ENCODE measurements at regions not wholly inside any gene's neighbourhood (a gene's known extent, or its start where the extent isn't known, plus 50 kb on each side); places are given as distances from the start of the nearest gene placed in this dataset.

DNA sequence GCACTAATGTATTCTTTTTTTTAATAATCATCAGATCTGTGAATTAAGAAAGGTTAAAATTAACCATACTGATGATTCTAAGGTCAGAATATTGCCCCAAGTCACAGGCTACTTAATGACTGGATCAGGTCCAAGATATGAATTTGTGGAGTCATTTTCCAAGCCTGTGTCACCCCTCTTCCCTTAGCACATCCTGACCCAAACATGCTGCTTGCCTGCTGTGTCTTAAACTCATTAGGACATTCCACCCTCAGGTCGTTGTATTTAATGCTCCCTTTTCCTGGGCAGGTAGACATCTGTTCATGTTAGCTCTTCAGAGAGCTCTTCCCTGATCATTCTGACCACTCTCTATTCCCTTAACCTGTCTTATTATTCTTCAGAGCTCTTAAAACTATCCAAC lies 463.5 kb upstream of the PDE3A start:
- Histone ChIP-seq H3K4me1 (no peaks in the 10 kb centered on the region), H3K4me3 (no peak overlapping the region), H3K27ac (no peak overlapping the region), H3K36me3 (no peaks in the 10 kb centered on the region), H3K9me3 (no peaks in the 10 kb centered on the region), H3K27me3 (no peaks in the 10 kb centered on the region)
- no peak for DNase-seq
- no peak for TF ChIP-seq POLR2A (IDR thresholded peaks at IDR 0.05)
- TF ChIP-seq, protein P1, sequence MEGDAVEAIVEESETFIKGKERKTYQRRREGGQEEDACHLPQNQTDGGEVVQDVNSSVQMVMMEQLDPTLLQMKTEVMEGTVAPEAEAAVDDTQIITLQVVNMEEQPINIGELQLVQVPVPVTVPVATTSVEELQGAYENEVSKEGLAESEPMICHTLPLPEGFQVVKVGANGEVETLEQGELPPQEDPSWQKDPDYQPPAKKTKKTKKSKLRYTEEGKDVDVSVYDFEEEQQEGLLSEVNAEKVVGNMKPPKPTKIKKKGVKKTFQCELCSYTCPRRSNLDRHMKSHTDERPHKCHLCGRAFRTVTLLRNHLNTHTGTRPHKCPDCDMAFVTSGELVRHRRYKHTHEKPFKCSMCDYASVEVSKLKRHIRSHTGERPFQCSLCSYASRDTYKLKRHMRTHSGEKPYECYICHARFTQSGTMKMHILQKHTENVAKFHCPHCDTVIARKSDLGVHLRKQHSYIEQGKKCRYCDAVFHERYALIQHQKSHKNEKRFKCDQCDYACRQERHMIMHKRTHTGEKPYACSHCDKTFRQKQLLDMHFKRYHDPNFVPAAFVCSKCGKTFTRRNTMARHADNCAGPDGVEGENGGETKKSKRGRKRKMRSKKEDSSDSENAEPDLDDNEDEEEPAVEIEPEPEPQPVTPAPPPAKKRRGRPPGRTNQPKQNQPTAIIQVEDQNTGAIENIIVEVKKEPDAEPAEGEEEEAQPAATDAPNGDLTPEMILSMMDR (IDR thresholded peaks at IDR 0.05): no peak

DNA sequence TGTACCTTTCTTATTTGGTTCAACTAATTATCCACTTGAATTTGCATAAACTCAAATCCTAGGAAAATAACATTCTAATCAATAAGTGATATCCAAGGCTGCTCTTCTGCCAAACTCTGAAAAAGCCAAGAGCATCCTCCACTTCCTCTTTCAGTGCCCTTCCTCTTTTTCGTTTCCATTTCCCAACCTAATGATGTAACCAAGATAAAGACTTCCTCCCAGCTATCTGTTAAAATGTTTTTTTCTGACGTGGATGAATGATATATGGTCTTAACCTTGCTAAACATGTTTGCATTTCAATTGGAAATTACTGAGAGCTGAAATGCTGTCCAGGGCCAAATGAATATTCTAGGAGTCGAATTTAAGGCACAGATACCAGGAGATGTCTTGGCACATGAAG lies 459.5 kb upstream of the PDE3A start:
- no peak overlapping the region for H3K27ac ChIP-seq
- TF ChIP-seq, protein P1 (IDR thresholded peaks at IDR 0.05): no peak
- no peak for TF ChIP-seq POLR2A (IDR thresholded peaks at IDR 0.05)
- no peaks in the 10 kb centered on the region for H3K9me3 ChIP-seq

DNA sequence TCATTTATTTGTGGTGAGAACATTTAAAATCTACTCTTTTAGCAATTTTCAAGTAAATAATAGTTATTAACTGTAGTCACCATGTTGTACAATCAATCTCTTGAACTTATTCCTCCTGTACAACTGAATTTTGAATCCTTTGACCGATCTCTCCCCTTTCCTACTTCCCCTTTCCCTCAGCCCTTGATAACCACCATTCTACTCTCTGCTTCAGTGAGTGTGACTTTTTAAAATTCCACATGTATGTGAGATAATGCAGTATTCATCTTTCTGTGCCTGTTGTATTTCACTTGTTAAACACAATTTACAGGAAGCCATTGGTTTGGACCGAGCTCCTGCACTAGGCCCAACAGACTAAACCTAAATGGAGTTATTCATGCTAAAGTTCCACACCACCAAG lies 458.9 kb upstream of the PDE3A start:
- Histone ChIP-seq H3K27ac (no peak overlapping the region), H3K4me3 (no peak overlapping the region), H3K4me1 (no peaks in the 10 kb centered on the region), H3K9me3 (no peaks in the 10 kb centered on the region), H3K36me3 (no peaks in the 10 kb centered on the region), H3K27me3 (no peaks in the 10 kb centered on the region)
- no peak for TF ChIP-seq POLR2A (IDR thresholded peaks at IDR 0.05)
- TF ChIP-seq, protein P1 (IDR thresholded peaks at IDR 0.05): no peak
- DNase-seq: no peak

More for the DNA sequence above, 459.5 kb upstream of the PDE3A start:
- H3K4me3 ChIP-seq: no peak overlapping the region
- no peak for DNase-seq
- H3K27me3 ChIP-seq: no peaks in the 10 kb centered on the region
- no peaks in the 10 kb centered on the region for H3K36me3 ChIP-seq
- H3K4me1 ChIP-seq: no peaks in the 10 kb centered on the region

DNA sequence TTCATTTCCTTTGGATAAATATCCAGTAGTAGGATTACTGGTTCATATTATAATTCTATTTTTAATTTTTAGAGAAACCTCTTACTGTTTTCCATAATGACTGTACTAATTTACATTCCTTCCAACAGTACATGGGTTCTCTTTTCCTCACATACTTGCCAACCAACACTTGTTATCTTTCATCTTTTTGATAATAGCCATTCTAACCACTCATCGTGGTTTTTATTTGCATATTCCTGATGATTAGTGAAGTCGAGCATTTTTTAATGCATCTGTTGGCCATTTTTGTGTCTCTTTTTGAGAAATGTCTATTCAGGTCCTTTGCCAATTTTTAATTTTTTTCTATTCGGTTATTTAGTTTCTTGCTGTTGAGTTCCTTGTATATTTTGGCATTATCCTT lies 457.7 kb upstream of the PDE3A start:
- H3K27me3 ChIP-seq: no peaks in the 10 kb centered on the region
- no peaks in the 10 kb centered on the region for H3K36me3 ChIP-seq
- H3K9me3 ChIP-seq: no peaks in the 10 kb centered on the region
- DNase-seq: no peak
- TF ChIP-seq, protein P1 (IDR thresholded peaks at IDR 0.05): no peak
- TF ChIP-seq POLR2A (IDR thresholded peaks at IDR 0.05): no peak
- H3K4me3 ChIP-seq: no peak overlapping the region
- H3K27ac ChIP-seq: no peak overlapping the region
- no peaks in the 10 kb centered on the region for H3K4me1 ChIP-seq

DNA sequence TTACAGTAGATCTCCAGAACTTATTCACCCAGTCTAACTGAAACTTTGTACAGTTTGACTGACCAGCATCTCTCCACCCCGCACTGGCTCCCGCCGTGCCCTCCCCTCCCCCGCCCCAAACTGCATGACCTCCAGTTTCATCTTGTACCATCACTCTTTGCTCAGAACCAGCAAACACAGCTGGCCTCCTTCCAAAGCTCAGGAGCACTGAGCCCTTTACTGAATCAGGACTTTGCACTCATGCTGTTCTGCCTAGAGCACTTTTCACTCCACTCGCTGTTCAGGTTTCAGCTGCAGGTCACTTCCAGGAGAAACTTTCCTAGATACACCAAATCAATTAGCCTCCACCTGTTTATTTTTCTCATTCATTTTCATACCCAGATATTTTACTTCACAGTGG lies 455.3 kb upstream of the PDE3A start:
- DNase-seq: peak in 2 of 3 donors; percentile 59 to 76
- no peaks in the 10 kb centered on the region for H3K9me3 ChIP-seq
- no peaks in the 10 kb centered on the region for H3K36me3 ChIP-seq
- H3K27me3 ChIP-seq: no peaks in the 10 kb centered on the region
- H3K27ac ChIP-seq: no peak overlapping the region
- H3K4me3 ChIP-seq: no peak overlapping the region
- TF ChIP-seq, protein P1 (IDR thresholded peaks at IDR 0.05): no peak
- no peak for TF ChIP-seq POLR2A (IDR thresholded peaks at IDR 0.05)
- no peaks in the 10 kb centered on the region for H3K4me1 ChIP-seq

Data from Peyer's patch (tissue), 4 donors.